HuH-7 (cell line): ENCODE measurements at regions not wholly inside any gene's neighbourhood (a gene's known extent, or its start where the extent isn't known, plus 50 kb on each side); places are given as distances from the start of the nearest gene placed in this dataset.
"Not testable (repeated sequence)": the region's sequence is repeated elsewhere in the genome, so short reads cannot be mapped to it uniquely, and the experiment has no call there.

ENCODE experiments used
- DNase-seq: peaks from one replicate; pipeline ENCODE4 v3.0.0; 2011; ENCODE audit warnings: low spot score

GRCh38 chr3:165635791-165636683 is 201.2 kb downstream of the BCHE start:
- no peak for DNase-seq

GRCh38 chr3:165624761-165625160 is 212.5 kb downstream of the BCHE start:
- DNase-seq = no peak

- DNase-seq = no peak
Observed at GRCh38 chr3:165622356-165622755, 214.9 kb downstream of the BCHE start.

- no peak for DNase-seq
Observed at GRCh38 chr3:165619069-165619468, 218.2 kb downstream of the BCHE start.

GRCh38 chr3:165617134-165617533 is 220.1 kb downstream of the BCHE start:
- no peak for DNase-seq

- no peak for DNase-seq
Observed at GRCh38 chr3:165614337-165614736, 222.9 kb downstream of the BCHE start.

- DNase-seq = no peak
Observed at GRCh38 chr3:165613014-165613413, 224.2 kb downstream of the BCHE start.

- DNase-seq = no peak
Observed at GRCh38 chr3:165607221-165607620, 230.0 kb downstream of the BCHE start.

GRCh38 chr3:165603196-165603595 is 234.0 kb downstream of the BCHE start:
- DNase-seq = no peak

- DNase-seq = not testable (repeated sequence)
Observed at GRCh38 chr3:165572566-165572965, 264.7 kb downstream of the BCHE start.

- DNase-seq = no peak
Observed at GRCh38 chr3:165568907-165569462, 268.2 kb downstream of the BCHE start.

- DNase-seq = no peak
Observed at GRCh38 chr3:165555785-165556184, 281.4 kb downstream of the BCHE start.

- no peak for DNase-seq
Observed at GRCh38 chr3:165553371-165553770, 283.9 kb downstream of the BCHE start.

- DNase-seq = no peak
Observed at GRCh38 chr3:165549665-165550064, 287.6 kb downstream of the BCHE start.

- DNase-seq = no peak
Observed at GRCh38 chr3:165549037-165549436, 288.2 kb downstream of the BCHE start.

GRCh38 chr3:165545059-165545458 is 292.2 kb downstream of the BCHE start:
- DNase-seq = no peak

- no peak for DNase-seq
Observed at GRCh38 chr3:165544432-165544831, 292.8 kb downstream of the BCHE start.

GRCh38 chr3:165538166-165538565 is 299.1 kb downstream of the BCHE start:
- DNase-seq = no peak

GRCh38 chr3:165532851-165533250 is 304.4 kb downstream of the BCHE start:
- DNase-seq = no peak

- no peak for DNase-seq
Observed at GRCh38 chr3:165529451-165529850, 307.8 kb downstream of the BCHE start.

GRCh38 chr3:165526367-165526766 is 310.9 kb downstream of the BCHE start:
- no peak for DNase-seq

GRCh38 chr3:165523801-165524200 is 313.4 kb downstream of the BCHE start:
- DNase-seq = no peak

- DNase-seq = no peak
Observed at GRCh38 chr3:165522386-165522785, 314.8 kb downstream of the BCHE start.
